Activated CD8-positive, alpha-beta T cell treated with anti-CD3 and anti-CD28 coated beads for 36 hours (primary cell): ENCODE measurements at regions not wholly inside any gene's neighbourhood (a gene's known extent, or its start where the extent isn't known, plus 50 kb on each side); places are given as distances from the start of the nearest gene placed in this dataset.
"Not testable (repeated sequence)": the region's sequence is repeated elsewhere in the genome, so short reads cannot be mapped to it uniquely, and the experiment has no call there.

Experiments
- ATAC-seq: fragments of 200-7000 bp; cut with Tn5 transposase; one replicate; pipeline ENCODE4 v1.10.0; 2021; ENCODE audit warnings: mild to moderate bottlenecking, moderate library complexity
- CTCF ChIA-PET: fragments of 350-600 bp; sonication (Branson Sonifier 250); formaldehyde crosslinking; loops from one replicate; lab custom pipeline; 2021; ENCODE audit warnings: antibody characterized with exemption; lab: Charles Lee
- POLR2A ChIA-PET: fragments of 350-600 bp; sonication (Branson Sonifier 250); formaldehyde crosslinking; loops from one replicate; lab custom pipeline; 2021; ENCODE audit warnings: antibody characterized with exemption; lab: Charles Lee
- DNase-seq: peaks from one replicate; pipeline ENCODE4 v3.0.0-alpha.2; 2020
- H3K27ac Mint-ChIP-seq: one replicate; pipeline ENCODE4 v1.8.0; 2021; ENCODE audit warnings: mild to moderate bottlenecking, mixed read lengths
- H3K27me3 Mint-ChIP-seq: one replicate; pipeline ENCODE4 v1.8.0; 2021; ENCODE audit warnings: mixed read lengths
- H3K36me3 Mint-ChIP-seq: one replicate; pipeline ENCODE4 v1.8.0; 2021; ENCODE audit warnings: low read depth, mixed read lengths
- H3K4me1 Mint-ChIP-seq: one replicate; pipeline ENCODE4 v1.8.0; 2021; ENCODE audit warnings: low read depth, mixed read lengths
- H3K4me3 Mint-ChIP-seq: one replicate; pipeline ENCODE4 v1.8.0; 2021; ENCODE audit warnings: mild to moderate bottlenecking, moderate library complexity, mixed read lengths
- H3K9me3 Mint-ChIP-seq: one replicate; pipeline ENCODE4 v1.8.0; 2021; ENCODE audit warnings: mixed read lengths
- intact Hi-C: fragments of 100-400 bp; cut with micrococcal nuclease; formaldehyde crosslinking; loops from one replicate; pipeline ENCODE4 v1.10.0; 2022
- TF ChIP-seq, protein P1 (sequence below): fragments of 200-600 bp; IDR thresholded peaks from one replicate; pipeline ENCODE4 v1.8.0; 2022; ENCODE audit warnings: antibody characterized with exemption, mild to moderate bottlenecking

DNA sequence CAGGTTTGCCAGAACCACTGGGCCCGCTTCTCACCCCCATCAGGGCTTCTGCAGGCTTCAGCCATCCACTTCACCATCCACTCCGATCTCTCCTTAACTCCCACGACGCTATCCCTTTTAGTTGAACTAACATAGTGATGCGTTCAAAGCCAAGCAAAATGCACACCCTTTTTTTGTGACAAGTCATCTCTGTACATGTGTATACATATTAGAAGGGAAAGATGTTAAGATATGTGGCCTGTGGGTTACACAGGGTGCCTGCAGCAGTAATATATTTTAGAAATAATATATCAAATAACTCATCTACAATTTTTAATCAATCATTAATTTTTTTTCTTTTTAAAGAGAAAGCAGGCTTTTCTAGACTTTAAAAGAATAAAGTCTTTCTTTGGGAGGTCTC lies 114.6 kb downstream of the NBPF12 start:
- Mint-ChIP-seq H3K36me3 (no peaks in the 10 kb centered on the region), H3K27ac (no peak overlapping the region), H3K4me1 (peaks cover 7% of the 10 kb centered on the region), H3K27me3 (peaks cover 2% of the 10 kb centered on the region), H3K9me3 (no peaks in the 10 kb centered on the region), H3K4me3 (no peak overlapping the region)
- ATAC-seq (no peak), DNase-seq (no peak)
- ChIA-PET CTCF (no interaction called here), POLR2A (no interaction called here)
- TF ChIP-seq, protein P1, sequence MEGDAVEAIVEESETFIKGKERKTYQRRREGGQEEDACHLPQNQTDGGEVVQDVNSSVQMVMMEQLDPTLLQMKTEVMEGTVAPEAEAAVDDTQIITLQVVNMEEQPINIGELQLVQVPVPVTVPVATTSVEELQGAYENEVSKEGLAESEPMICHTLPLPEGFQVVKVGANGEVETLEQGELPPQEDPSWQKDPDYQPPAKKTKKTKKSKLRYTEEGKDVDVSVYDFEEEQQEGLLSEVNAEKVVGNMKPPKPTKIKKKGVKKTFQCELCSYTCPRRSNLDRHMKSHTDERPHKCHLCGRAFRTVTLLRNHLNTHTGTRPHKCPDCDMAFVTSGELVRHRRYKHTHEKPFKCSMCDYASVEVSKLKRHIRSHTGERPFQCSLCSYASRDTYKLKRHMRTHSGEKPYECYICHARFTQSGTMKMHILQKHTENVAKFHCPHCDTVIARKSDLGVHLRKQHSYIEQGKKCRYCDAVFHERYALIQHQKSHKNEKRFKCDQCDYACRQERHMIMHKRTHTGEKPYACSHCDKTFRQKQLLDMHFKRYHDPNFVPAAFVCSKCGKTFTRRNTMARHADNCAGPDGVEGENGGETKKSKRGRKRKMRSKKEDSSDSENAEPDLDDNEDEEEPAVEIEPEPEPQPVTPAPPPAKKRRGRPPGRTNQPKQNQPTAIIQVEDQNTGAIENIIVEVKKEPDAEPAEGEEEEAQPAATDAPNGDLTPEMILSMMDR = no peak
- intact Hi-C loops = no loop called here

- ChIA-PET POLR2A (interaction anchor here (0.9 kb wide), 1 partner anchor 32 kb away, joined by 4 read pairs; no protein-coding TSS in a partner anchor), CTCF (no interaction called here)
- DNase-seq (no peak), ATAC-seq (no peak)
- H3K4me3 Mint-ChIP-seq = no peak overlapping the region
- peaks cover 2% of the 10 kb centered on the region for H3K27me3 Mint-ChIP-seq
- no peak overlapping the region for H3K27ac Mint-ChIP-seq
- peaks cover 11% of the 10 kb centered on the region for H3K4me1 Mint-ChIP-seq
- H3K9me3 Mint-ChIP-seq = no peaks in the 10 kb centered on the region
- TF ChIP-seq, protein P1 = no peak
- intact Hi-C loops = no loop called here
- H3K36me3 Mint-ChIP-seq = no peaks in the 10 kb centered on the region
These were observed 114.0 kb downstream of the NBPF12 start for GRCh38 chr1:147052143-147052542.

- CTCF ChIA-PET = no interaction called here
- DNase-seq (no peak), ATAC-seq (no peak)
- Mint-ChIP-seq H3K27me3 (peaks cover 2% of the 10 kb centered on the region), H3K27ac (no peak overlapping the region), H3K9me3 (no peaks in the 10 kb centered on the region), H3K4me1 (peaks cover 21% of the 10 kb centered on the region), H3K4me3 (no peak overlapping the region), H3K36me3 (no peaks in the 10 kb centered on the region)
- POLR2A ChIA-PET = interaction anchor here (0.9 to 2.3 kb wide), 2 partner anchors 33 kb away, joined by 4 to 12 read pairs; no protein-coding TSS in a partner anchor
- TF ChIP-seq, protein P1 = no peak
- intact Hi-C loops = no loop called here
These were observed 113.0 kb downstream of the NBPF12 start for GRCh38 chr1:147051136-147051535.

DNA sequence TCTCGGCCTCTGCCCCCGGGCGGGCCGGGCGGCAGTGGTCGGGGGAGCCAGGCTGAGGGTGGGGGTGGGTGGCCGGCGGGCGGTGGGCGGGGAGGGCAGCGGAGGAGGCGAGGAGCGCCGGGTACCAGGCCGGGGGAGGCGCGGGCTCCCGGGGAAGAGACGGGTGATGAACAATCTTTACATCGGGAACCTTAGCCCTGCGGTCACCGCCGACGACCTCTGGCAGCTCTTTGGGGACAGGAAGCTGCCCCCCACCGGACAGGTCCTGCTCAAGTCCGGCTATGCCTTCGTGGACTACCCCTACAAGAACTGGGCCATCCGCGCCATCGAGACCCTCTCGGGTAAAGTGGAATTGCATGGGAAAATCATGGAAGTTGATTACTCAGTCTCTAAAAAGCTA lies 112.5 kb downstream of the NBPF12 start:
- POLR2A ChIA-PET = interaction anchor here (0.6 to 2.3 kb wide), 2 partner anchors 14 to 34 kb away, joined by 3 to 12 read pairs; no protein-coding TSS in a partner anchor
- Mint-ChIP-seq H3K27me3 (peaks cover 2% of the 10 kb centered on the region), H3K4me3 (no peak overlapping the region), H3K27ac (no peak overlapping the region), H3K9me3 (peaks cover 3% of the 10 kb centered on the region), H3K36me3 (peaks cover 2% of the 10 kb centered on the region), H3K4me1 (peaks cover 26% of the 10 kb centered on the region)
- CTCF ChIA-PET = no interaction called here
- DNase-seq (no peak), ATAC-seq (no peak)
- TF ChIP-seq, protein P1 = no peak
- intact Hi-C loops = no loop called here

DNA sequence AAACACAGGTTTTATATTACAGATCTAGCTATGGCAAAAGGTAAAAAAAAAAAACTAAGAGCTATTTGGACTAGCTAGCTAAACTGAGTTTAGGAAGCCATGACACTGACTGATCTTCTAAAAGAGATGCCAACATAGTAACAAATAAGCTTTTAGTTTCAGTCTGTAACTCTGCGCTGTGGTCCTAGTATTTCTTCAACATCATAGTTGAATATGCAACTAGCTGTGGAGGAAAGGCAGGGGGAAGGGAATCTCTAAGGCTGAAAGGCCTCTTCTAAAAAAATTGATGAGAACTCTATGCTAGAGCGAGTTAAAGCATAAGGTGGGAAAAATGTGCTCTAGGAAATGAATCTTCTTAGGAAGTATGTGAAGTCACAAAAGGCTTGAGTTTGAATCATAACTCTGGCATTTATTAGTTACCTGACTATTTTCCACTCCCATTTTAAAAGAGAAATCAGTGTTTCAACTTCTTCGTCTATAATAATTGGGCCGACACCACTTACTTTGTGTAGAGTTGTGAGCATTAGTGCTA lies 108.8 kb downstream of the NBPF12 start:
- ATAC-seq = peak; percentile 83
- H3K27me3 Mint-ChIP-seq, intact Hi-C loops, H3K36me3 Mint-ChIP-seq, H3K9me3 Mint-ChIP-seq, DNase-seq: not testable (repeated sequence)
- CTCF ChIA-PET = interaction anchor here (1.0 kb wide), 1 partner anchor 196 kb away, joined by 3 read pairs; no protein-coding TSS in a partner anchor
- H3K4me1 Mint-ChIP-seq = peaks cover 47% of the 10 kb centered on the region
- H3K27ac Mint-ChIP-seq = peak overlapping the region; percentile 96
- H3K4me3 Mint-ChIP-seq = peak overlapping the region; percentile 52
- POLR2A ChIA-PET = interaction anchor here (6.9 kb wide), 1 partner anchor 38 kb away, joined by 55 read pairs; no protein-coding TSS in a partner anchor
